Neural cell (in vitro differentiated cells): ENCODE measurements at regions not wholly inside any gene's neighbourhood (a gene's known extent, or its start where the extent isn't known, plus 50 kb on each side); places are given as distances from the start of the nearest gene placed in this dataset.

Experiments
- H2AFZ ChIP-seq: fragments of 200-600, 300-800 bp; sonication (generic), shearing (Covaris generic); 2 replicates; pipeline ENCODE4 v1.6.0; 2014; ENCODE audit warnings: low read depth, mild to moderate bottlenecking, antibody characterized with exemption, low read length, moderate library complexity
- H3F3A ChIP-seq: fragments of 200-600 bp; shearing (Covaris generic); 2 replicates; pipeline ENCODE4 v1.6.1; 2016; ENCODE audit warnings: mild to moderate bottlenecking, moderate library complexity, mixed read lengths, antibody characterized with exemption, low read length; ENCODE audit not compliant: insufficient read depth, poor library complexity, severe bottlenecking
- H3K27ac ChIP-seq: fragments of 200-600, 300-800 bp; sonication (generic), shearing (Covaris generic); 2 replicates; pipeline ENCODE4 v1.5.1; 2014; ENCODE audit warnings: mild to moderate bottlenecking, low read length, moderate library complexity
- H3K27me3 ChIP-seq: fragments of 300-800, 200-600 bp; sonication (generic), shearing (Covaris generic); 2 replicates; pipeline ENCODE4 v1.6.0; 2014; ENCODE audit warnings: mild to moderate bottlenecking, low read depth, low read length, moderate library complexity; ENCODE audit not compliant: insufficient read depth
- H3K36me3 ChIP-seq: fragments of 300-800, 200-600 bp; sonication (generic), shearing (Covaris generic); 2 replicates; pipeline ENCODE4 v1.5.1; 2014; ENCODE audit warnings: mild to moderate bottlenecking, antibody characterized with exemption, low read length, moderate library complexity; ENCODE audit not compliant: insufficient read depth
- H3K4me2 ChIP-seq: fragments of 300-800, 200-600 bp; sonication (generic), shearing (Covaris generic); 2 replicates; pipeline ENCODE4 v1.6.0; 2014; ENCODE audit warnings: mild to moderate bottlenecking, low read length
- H3K4me3 ChIP-seq: fragments of 300-800, 200-600 bp; sonication (generic), shearing (Covaris generic); 2 replicates; pipeline ENCODE4 v1.5.1; 2014; ENCODE audit warnings: mild to moderate bottlenecking, low read length, moderate library complexity
- H3K79me2 ChIP-seq: fragments of 200-600 bp; shearing (Covaris generic); replicated peaks from 2 replicates; pipeline ENCODE4 v1.6.0; 2014; ENCODE audit warnings: mild to moderate bottlenecking, low read length, moderate library complexity; ENCODE audit not compliant: insufficient read depth
- H3K9ac ChIP-seq: fragments of 300-800, 200-600 bp; sonication (generic), shearing (Covaris generic); 2 replicates; pipeline ENCODE4 v1.6.1; 2016; ENCODE audit warnings: mild to moderate bottlenecking, low read length, mixed read lengths
- H3K9me2 ChIP-seq: fragments of 200-600 bp; shearing (Covaris generic); 2 replicates; pipeline ENCODE4 v1.6.1; 2016; ENCODE audit warnings: mild to moderate bottlenecking, low read length, mixed read lengths; ENCODE audit not compliant: insufficient read depth
- H3K9me3 ChIP-seq: fragments of 200-600, 300-800 bp; sonication (generic), shearing (Covaris generic); 2 replicates; pipeline ENCODE4 v1.6.1; 2016; ENCODE audit warnings: mild to moderate bottlenecking, mixed run types, low read length, moderate library complexity, mixed read lengths
- H4K20me1 ChIP-seq: fragments of 200-600 bp; shearing (Covaris generic); 2 replicates; pipeline ENCODE4 v1.6.1; 2016; ENCODE audit warnings: mild to moderate bottlenecking, mixed run types; ENCODE audit not compliant: insufficient read depth
- EP300 ChIP-seq: fragments of 450-650 bp; conservative IDR thresholded peaks from 2 replicates; pipeline ENCODE4 v1.6.1; 2014; ENCODE audit warnings: antibody characterized with exemption, mild to moderate bottlenecking, moderate library complexity; ENCODE audit not compliant: poor library complexity, severe bottlenecking
- EZH2 ChIP-seq: fragments of 200-600, 300-800 bp; shearing (Covaris generic), sonication (generic); IDR thresholded peaks from 2 replicates; pipeline ENCODE4 v1.6.1; 2014; ENCODE audit warnings: antibody characterized with exemption, low read length, borderline replicate concordance, mild to moderate bottlenecking; ENCODE audit not compliant: insufficient read depth, poor library complexity, severe bottlenecking
- MXI1 ChIP-seq: fragments of 450-650 bp; conservative IDR thresholded peaks from 2 replicates; pipeline ENCODE4 v1.6.1; 2014; ENCODE audit warnings: antibody characterized with exemption, mild to moderate bottlenecking; ENCODE audit not compliant: poor library complexity, severe bottlenecking
- POLR2AphosphoS5 ChIP-seq: IDR thresholded peaks from 2 replicates; pipeline ENCODE4 v1.6.1; 2012
- RAD21 ChIP-seq: fragments of 450-650 bp; conservative IDR thresholded peaks from 2 replicates; pipeline ENCODE4 v1.6.1; 2014; ENCODE audit warnings: antibody characterized with exemption, mild to moderate bottlenecking, moderate library complexity
- REST ChIP-seq: IDR thresholded peaks from 2 replicates; pipeline ENCODE4 v1.6.1; 2012; ENCODE audit warnings: borderline replicate concordance
- SMC3 ChIP-seq: fragments of 450-650 bp; conservative IDR thresholded peaks from 2 replicates; pipeline ENCODE4 v1.6.1; 2014; ENCODE audit warnings: antibody characterized with exemption, mild to moderate bottlenecking, moderate library complexity; ENCODE audit not compliant: poor library complexity
- TAF1 ChIP-seq: IDR thresholded peaks from 2 replicates; pipeline ENCODE4 v1.6.1; 2012; ENCODE audit warnings: low read depth
- TF ChIP-seq, protein P1 (sequence below): fragments of 450-650 bp; IDR thresholded peaks from 2 replicates; pipeline ENCODE4 v1.5.1; 2014; ENCODE audit warnings: antibody characterized with exemption, mild to moderate bottlenecking, moderate library complexity; ENCODE audit not compliant: poor library complexity, severe bottlenecking

GRCh38 chr14:36054353-36055051 lies 122.0 kb downstream of the PTCSC3 start:
- TF ChIP-seq SMC3 (no peak), EZH2 (no peak), RAD21 (no peak), REST (no peak), POLR2AphosphoS5 (no peak), MXI1 (no peak), EP300 (no peak), TAF1 (no peak)
- TF ChIP-seq, protein P1, sequence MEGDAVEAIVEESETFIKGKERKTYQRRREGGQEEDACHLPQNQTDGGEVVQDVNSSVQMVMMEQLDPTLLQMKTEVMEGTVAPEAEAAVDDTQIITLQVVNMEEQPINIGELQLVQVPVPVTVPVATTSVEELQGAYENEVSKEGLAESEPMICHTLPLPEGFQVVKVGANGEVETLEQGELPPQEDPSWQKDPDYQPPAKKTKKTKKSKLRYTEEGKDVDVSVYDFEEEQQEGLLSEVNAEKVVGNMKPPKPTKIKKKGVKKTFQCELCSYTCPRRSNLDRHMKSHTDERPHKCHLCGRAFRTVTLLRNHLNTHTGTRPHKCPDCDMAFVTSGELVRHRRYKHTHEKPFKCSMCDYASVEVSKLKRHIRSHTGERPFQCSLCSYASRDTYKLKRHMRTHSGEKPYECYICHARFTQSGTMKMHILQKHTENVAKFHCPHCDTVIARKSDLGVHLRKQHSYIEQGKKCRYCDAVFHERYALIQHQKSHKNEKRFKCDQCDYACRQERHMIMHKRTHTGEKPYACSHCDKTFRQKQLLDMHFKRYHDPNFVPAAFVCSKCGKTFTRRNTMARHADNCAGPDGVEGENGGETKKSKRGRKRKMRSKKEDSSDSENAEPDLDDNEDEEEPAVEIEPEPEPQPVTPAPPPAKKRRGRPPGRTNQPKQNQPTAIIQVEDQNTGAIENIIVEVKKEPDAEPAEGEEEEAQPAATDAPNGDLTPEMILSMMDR = no peak
- H3F3A ChIP-seq = no peaks in the 10 kb centered on the region
- H3K9me2 ChIP-seq = no peaks in the 10 kb centered on the region
- H3K4me3 ChIP-seq = no peak overlapping the region
- H3K27ac ChIP-seq = no peak overlapping the region
- H4K20me1 ChIP-seq = no peaks in the 10 kb centered on the region
- no peak overlapping the region for H3K4me2 ChIP-seq
- H3K27me3 ChIP-seq = no peaks in the 10 kb centered on the region
- H3K79me2 ChIP-seq = no peaks in the 10 kb centered on the region
- H2AFZ ChIP-seq = no peak overlapping the region
- H3K36me3 ChIP-seq = no peaks in the 10 kb centered on the region
- H3K9me3 ChIP-seq = no peaks in the 10 kb centered on the region
- no peak overlapping the region for H3K9ac ChIP-seq

- Histone ChIP-seq H3K9me3 (no peaks in the 10 kb centered on the region), H3K4me3 (no peak overlapping the region), H3K36me3 (no peaks in the 10 kb centered on the region), H3K27me3 (no peaks in the 10 kb centered on the region), H3K9ac (no peak overlapping the region), H3F3A (no peaks in the 10 kb centered on the region), H2AFZ (no peak overlapping the region), H3K27ac (no peak overlapping the region), H3K4me2 (no peak overlapping the region), H3K9me2 (no peaks in the 10 kb centered on the region), H4K20me1 (no peaks in the 10 kb centered on the region), H3K79me2 (no peaks in the 10 kb centered on the region)
- TF ChIP-seq RAD21 (no peak), REST (no peak), TAF1 (no peak)
- TF ChIP-seq, protein P1 = no peak
These were observed 123.8 kb downstream of the PTCSC3 start for GRCh38 chr14:36052681-36053080.
